Body of pancreas (tissue), 4 donors: ENCODE measurements at regions not wholly inside any gene's neighbourhood (a gene's known extent, or its start where the extent isn't known, plus 50 kb on each side); places are given as distances from the start of the nearest gene placed in this dataset.

Experiments used
- POLR2A ChIP-seq, 3 donors: fragments of 450-650 bp; IDR thresholded peaks; one replicate each; pipeline ENCODE4 v1.6.1; 2016; ENCODE audit warnings: antibody characterized with exemption in 3 of 3, mild to moderate bottlenecking in 2 of 3
- TF ChIP-seq, protein P1 (sequence below), 7 experiments: fragments of 450-650 bp in 4 of 7; fragments of 200-600 bp in 3 of 7; sonication (generic) in 3 of 7; IDR thresholded peaks; one replicate each; pipeline ENCODE4 v1.5.1; 2016 to 2019; ENCODE audit warnings: antibody characterized with exemption in 7 of 7

DNA sequence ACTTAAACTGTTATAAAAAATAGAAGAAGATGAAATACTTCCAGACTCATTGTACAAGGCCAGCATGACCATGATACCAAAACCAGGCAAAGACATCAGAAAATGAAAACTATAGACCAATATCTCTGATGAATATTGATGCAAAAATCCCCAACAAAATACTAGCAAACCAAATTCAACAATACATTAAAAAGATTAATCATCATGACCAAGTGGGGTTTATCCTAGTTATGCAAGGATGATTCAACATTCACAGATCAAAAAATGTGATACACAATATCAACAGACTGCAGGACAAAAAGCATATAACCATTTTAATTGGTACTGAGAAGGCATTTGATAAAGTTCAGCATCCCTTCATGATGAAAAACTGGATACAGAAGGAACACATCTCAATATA, 824.5 kb upstream of the RAG2 start:
- no peak for TF ChIP-seq POLR2A (IDR thresholded peaks at IDR 0.05)
- TF ChIP-seq, protein P1, sequence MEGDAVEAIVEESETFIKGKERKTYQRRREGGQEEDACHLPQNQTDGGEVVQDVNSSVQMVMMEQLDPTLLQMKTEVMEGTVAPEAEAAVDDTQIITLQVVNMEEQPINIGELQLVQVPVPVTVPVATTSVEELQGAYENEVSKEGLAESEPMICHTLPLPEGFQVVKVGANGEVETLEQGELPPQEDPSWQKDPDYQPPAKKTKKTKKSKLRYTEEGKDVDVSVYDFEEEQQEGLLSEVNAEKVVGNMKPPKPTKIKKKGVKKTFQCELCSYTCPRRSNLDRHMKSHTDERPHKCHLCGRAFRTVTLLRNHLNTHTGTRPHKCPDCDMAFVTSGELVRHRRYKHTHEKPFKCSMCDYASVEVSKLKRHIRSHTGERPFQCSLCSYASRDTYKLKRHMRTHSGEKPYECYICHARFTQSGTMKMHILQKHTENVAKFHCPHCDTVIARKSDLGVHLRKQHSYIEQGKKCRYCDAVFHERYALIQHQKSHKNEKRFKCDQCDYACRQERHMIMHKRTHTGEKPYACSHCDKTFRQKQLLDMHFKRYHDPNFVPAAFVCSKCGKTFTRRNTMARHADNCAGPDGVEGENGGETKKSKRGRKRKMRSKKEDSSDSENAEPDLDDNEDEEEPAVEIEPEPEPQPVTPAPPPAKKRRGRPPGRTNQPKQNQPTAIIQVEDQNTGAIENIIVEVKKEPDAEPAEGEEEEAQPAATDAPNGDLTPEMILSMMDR (IDR thresholded peaks at IDR 0.05), result no peak
